Kasumi-1 (cell line): ENCODE measurements at regions not wholly inside any gene's neighbourhood (a gene's known extent, or its start where the extent isn't known, plus 50 kb on each side); places are given as distances from the start of the nearest gene placed in this dataset.

Experiments
- DNase-seq, 2 experiments: peaks; one replicate each; lab custom pipeline; 2025; lab: John Stamatoyannopoulos, UW

GRCh38 chr11:95549301-95549700 is 240.3 kb downstream of the FAM76B start:
- DNase-seq = no peak

DNA sequence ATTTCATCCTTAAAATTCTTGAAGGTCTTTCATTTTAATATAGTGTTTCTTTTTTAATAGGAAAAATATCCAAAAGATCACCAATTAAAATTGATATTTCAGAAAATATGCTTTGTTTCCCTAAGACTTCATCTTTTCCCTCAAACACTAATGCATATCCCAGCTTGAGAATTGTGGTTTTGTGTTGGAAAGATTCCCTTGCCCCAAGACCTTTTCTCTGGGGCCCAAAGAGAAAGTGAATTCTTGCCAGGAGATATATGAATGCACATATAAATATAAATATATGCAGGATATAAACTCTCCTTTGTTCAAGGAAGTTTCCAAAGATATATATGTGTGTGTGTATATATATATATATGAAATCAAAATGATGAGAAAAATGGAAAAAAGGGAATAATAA is 241.2 kb downstream of the FAM76B start:
- no peak for DNase-seq

GRCh38 chr11:95547976-95548375 is 241.6 kb downstream of the FAM76B start:
- no peak for DNase-seq

GRCh38 chr11:95547186-95547585 is 242.4 kb downstream of the FAM76B start:
- no peak for DNase-seq

GRCh38 chr11:95545116-95545875 is 244.3 kb downstream of the FAM76B start:
- DNase-seq = no peak

DNA sequence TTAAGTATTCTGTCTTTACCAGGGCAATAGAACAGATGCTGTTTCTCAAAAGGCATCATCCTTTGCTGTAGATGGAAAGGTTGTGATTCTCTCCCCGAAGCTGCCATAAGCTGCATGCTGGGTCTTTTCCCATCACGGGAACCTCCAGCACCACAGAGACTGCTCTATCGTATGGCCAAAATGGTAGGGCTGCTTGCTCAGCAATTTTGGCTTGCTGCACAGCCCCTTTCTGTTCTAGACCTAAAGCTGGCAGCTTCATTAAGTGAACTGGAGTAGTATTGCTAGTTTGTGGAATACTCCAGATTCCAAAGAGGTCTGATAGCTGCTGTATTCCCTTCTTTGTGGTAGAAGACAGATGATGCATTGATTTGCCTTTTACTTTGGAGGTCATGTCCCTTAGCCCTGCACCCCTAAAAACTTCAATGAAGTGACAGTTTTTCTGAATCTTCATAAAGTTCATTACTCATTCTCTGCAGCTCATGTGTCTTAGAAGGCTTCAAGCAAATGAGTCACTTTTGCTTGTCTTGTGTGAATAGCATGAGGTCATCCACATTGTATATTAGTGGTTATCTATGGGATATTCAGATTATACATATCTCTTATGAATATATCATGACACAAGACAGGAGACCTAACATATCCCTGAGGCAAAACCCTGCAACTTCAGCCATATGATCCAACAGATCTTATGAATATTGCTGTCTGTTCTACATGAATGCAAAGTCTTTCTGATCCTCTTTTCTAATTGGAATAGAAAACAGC is 245.3 kb downstream of the FAM76B start:
- no peak for DNase-seq

DNA sequence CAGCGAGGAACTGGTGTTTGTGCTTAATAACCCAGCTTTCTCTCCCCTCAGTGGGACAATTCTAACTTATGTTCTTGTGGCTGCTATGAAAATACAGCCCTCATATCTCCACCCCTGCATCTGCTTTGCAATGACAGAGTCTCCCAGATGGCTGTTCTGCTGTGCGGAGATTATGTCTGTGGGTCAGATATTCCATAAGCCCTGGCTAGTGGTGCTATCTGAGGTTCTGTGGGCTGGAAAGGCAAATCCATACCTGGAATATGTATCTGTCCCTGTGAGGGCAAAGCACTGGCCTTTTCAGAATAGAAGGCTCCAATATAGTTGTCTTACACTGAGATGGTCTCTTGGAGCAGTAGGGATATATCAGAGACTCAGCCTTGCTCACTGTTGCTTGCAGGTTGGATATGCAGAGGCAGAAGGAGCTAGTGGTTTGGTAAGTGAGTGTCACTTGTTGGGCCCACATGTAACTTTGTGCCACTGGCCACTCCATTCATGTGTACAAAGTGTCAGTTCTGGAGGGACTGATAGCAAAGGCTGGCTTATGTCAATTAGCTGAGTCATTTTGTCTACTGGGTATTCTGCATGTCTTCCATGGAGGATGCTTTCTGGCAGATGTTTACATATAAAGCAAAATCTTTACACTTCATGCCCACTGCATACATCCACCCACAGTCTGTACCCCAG is 246.6 kb downstream of the FAM76B start:
- DNase-seq = no peak

DNA sequence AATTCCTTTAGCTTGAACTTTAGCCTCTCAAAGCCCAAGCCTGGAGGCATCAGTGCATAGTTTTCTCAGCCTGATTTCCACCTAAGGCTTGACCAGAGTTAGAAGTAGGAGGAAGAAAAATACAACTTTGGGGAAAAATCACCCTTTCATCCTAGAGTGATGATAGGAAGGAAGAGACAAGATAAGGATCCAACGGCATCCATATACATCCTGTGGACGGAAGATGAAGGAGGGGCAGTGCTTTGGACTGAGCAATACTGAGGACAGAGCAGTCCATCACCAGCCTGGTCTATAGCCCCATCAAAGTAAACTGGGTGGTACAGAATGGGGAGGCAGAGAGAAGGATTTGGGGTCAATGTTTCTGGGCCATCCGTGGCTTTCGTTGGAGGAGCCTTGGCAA is 247.9 kb downstream of the FAM76B start:
- DNase-seq = no peak

DNA sequence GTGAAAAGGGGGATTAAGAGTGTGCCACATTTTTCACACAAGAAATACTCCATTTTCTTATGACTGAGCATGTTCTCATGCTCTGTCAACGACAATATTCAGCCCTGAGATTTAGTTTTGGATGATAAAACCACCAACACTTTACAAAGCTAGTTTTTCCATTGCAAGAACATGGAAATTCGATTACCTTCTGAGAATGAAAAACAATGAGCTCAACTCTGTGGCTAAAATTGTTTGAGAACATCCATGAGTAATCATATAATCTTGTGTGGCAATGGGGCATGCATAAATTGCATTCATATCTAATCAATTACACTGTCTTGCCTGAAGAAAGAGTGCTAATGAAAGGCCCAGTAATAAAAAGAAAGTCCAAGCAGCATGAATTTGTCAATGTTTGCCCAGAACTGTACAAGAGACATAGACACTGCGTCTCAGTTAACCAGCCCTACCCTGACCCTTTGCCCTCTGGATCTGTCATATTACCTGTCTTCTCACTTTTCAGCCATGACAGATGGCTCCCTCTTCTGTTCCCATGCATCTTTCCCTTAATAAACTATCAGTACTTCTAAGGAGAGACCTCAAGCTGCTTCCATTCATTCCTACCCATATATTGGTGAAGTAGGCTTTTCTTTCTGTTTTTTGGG is 253.4 kb downstream of the FAM76B start:
- no peak for DNase-seq

GRCh38 chr11:95534809-95535208 is 254.8 kb downstream of the FAM76B start:
- no peak for DNase-seq

- DNase-seq = no peak
These were observed 255.4 kb downstream of the FAM76B start for GRCh38 chr11:95534226-95534625.

- peak; percentile 60 to 69 for DNase-seq
These were observed 258.5 kb downstream of the FAM76B start for GRCh38 chr11:95531116-95531515.

DNA sequence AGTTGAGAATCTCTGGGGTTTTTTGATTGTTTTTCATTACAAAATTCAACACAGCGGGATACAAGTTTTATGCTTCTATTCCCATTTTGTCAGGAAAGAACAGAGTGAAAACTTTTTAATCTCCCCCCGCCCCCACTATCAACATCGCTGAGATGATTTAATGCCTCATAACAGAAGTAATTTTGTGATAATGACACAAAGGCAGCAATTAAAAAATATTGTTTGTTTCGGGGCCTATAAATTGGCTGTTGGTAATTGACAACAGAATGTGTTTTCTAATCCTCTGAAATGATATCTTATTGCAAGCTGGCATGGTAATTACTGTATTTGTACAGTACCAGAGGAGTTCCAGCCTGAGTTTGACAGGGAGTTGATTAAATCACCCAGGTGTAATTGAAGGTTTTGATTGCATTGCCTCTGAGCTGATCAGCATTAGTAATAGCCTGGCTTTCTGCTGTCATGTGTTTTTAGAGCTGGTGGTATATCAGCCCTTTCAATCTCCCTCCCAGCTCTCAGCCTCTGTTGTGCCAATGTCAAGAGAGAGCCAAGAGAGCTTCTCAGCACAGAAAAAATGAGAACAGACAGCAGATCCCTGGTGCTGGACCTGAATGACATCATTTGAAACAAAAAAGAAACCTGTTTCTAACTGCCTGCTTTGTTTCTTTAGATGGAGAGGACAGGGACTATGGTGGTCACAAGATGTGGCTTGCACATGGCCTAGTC is 265.1 kb downstream of the FAM76B start:
- DNase-seq = no peak

- no peak for DNase-seq
These were observed 266.7 kb downstream of the FAM76B start for GRCh38 chr11:95522874-95523273.

GRCh38 chr11:95521862-95522261 is 267.7 kb downstream of the FAM76B start:
- no peak for DNase-seq

- no peak for DNase-seq
These were observed 268.4 kb downstream of the FAM76B start for GRCh38 chr11:95521133-95521542.

DNA sequence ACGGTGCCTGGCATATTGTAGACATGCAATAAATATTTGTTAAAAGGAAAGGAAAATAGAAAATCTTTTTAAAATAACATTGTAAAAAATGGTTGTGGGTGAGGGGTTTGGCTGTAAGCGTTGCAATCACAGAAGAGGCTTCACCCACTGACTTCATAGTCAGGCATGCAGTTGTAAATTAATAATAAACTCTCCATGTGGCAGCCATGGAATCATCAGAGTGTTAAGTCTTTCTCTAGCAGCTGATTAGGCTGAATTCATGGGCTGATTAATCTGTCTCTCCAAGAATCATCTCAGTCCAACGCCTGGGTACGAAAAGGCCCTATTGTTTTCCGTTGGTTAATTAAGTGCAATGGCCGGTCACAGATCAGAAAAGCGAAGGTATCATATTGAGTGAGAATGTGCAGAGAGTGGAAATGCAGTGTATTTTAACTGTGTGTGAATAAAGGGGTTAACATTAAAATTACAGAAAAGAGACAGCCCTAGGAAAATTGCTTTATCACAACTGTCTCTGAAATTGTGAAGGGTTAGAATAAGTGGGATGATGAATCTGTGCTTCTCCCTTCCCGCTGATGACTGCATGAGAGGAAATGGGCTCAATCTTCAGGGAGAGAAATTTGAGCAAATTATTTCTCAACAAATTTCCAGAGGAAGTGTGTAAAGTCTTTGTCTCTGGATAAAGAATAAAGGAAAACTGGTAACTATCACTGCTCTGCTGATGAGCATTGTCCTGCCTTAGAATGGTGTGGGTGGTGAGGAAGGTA is 269.0 kb downstream of the FAM76B start:
- DNase-seq = no peak

DNA sequence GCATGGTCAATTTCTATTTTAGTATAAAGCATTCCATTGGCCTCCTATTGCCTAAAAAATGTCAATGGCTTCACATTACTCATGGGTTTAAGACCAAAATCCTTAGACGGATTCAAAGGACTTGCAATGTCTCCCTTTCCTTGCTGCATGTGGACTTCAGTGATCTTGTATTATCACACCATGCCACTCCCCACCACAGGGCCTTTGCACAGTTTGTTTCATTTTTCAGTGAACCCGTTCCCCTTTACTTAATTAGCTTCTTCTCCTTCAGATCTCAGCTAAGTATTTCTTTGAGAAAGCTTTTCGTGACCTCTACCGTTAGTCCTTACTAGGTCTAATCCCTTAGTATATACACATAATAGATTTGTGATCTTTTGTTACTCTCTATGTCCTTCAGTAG is 269.7 kb downstream of the FAM76B start:
- DNase-seq = no peak

- no peak for DNase-seq
These were observed 272.1 kb downstream of the FAM76B start for GRCh38 chr11:95517453-95517852.

DNA sequence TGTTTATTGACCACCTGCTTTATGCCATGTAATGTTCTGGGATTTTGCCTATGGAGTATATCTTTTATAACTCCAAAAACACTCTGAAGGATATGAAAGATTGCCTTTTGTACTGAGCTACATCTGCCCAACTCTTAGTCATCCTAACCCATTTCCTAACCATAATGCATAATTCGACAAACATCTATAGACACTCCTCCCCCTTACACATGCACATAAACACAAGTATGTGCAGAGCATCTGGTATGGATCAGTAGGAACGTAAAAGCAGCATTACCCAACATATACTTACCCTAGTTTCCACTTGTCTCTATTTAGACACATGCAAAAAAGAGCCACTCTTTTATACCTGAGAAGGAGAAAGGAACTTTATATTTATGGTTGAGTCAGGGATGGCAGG is 272.8 kb downstream of the FAM76B start:
- no peak for DNase-seq

- no peak for DNase-seq
These were observed 273.4 kb downstream of the FAM76B start for GRCh38 chr11:95516175-95516574.
